OCI-LY3 (cell line): ENCODE measurements at regions not wholly inside any gene's neighbourhood (a gene's known extent, or its start where the extent isn't known, plus 50 kb on each side); places are given as distances from the start of the nearest gene placed in this dataset.

Experiments used
- CTCF ChIP-seq: fragments of 200-600, 300-600 bp; sonication (generic); IDR thresholded peaks from 2 replicates; pipeline ENCODE4 v1.5.1; 2014; ENCODE audit warnings: antibody characterized with exemption, low read length, low read depth
- EZH2phosphoT487 ChIP-seq: fragments of 200-600 bp; shearing (Covaris generic); IDR thresholded peaks from 2 replicates; pipeline ENCODE4 v1.6.1; 2018; ENCODE audit warnings: antibody characterized with exemption, mixed run types, low read depth

GRCh38 chr1:209158851-209159250, 424.7 kb upstream of the CAMK1G start:
- TF ChIP-seq CTCF (no peak), EZH2phosphoT487 (no peak)
